ENCODE measurements at regions not wholly inside any gene's neighbourhood (a gene's known extent, or its start where the extent isn't known, plus 50 kb on each side); places are given as distances from the start of the nearest gene placed in this dataset.
A peak's percentile ranks its signal among the peaks of the same experiment; 100 is the strongest.
"Not testable (repeated sequence)": the region's sequence is repeated elsewhere in the genome, so short reads cannot be mapped to it uniquely, and the experiment has no call there.

GRCh38 chr5:1748271-1748670 lies 51.4 kb downstream of the MRPL36 start:
- no peak for DNase-seq (ENCODE audit: low spot score)

DNA sequence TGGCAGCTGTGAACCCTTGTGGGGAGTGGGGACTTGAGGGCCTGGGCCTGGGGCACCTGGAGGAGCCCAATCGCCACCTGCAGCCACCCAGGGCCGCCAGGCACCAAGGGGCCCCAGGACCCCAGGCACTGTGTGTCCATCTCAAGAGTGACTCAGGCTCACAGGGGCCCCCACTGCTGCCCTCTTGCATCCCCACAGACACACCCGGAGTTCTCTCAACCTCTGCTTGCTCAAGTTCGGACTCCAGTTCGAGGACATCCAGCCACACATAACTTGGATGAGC lies 51.9 kb downstream of the MRPL36 start:
- DNase-seq (ENCODE audit: low spot score), result no peak

DNA sequence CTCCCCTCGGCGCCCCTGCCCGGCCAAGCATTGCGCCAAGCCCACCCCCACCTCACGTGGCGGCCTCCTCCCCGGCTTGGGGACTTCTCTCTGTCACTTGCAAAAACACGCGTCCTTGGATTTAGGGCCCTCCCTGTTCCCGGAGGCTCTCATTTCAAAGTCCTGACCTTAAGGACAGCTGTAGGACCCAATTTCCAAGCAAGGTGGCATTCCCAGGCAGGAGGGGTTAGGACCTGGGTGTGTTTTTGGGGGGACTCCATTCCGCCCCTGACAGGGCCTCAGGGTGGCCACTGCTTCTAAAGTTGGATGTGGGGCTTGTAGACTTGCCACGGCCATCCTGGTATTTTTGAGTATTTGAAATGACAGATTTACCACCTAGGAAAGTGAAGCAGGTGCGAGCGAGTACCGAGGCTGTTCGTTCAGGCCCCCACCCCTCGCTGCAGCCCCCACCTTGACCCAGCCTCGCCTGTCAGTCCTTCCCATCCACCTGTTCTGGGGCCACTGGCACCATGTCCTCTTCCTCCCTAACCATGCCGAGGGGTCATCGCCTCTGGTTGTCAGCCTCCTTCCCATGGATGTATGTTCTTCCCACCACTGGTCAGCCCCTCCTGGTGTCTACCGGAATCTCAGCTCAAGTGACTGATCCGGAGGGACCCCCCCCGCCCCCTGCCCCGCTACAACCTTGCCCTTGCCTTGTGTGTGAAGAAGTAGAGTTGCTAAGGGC lies 52.4 kb downstream of the MRPL36 start:
- no peak for DNase-seq (ENCODE audit: low spot score)

DNA sequence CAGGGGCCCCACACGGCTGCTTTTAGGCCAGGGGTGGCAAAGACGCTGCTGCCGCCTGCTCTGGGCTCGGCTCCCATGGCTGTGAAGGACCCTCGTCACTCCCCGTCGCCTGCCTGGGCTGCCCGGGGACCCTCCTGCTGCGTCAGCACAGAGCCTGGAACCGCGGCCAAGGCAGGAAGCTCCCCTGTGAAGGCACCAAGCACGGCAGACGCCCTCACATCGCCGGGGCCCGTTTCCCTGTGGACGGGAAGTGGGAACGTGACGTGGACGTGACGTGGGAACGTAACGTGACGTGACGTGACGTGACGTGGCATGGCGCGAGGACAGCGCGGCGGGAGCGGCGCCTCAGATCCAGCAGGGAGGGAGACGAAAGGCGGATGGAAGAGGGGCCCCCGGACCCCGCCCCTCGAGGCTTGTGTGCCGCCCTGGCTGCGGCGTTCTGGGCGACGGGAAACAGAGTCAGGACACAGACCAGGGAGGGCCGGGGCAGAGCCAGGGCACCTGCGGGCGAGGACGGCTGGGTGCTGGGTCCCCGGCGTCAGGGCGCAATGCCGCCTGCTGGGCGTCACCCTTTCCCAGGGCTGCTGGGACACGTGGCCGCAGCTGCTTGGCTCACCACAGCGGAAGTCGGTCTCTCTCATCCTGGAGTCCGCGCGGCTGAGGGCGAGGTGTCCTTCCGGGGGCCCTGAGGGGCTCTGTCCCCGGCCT lies 53.1 kb downstream of the MRPL36 start:
- DNase-seq (ENCODE audit: low spot score), result no peak

DNA sequence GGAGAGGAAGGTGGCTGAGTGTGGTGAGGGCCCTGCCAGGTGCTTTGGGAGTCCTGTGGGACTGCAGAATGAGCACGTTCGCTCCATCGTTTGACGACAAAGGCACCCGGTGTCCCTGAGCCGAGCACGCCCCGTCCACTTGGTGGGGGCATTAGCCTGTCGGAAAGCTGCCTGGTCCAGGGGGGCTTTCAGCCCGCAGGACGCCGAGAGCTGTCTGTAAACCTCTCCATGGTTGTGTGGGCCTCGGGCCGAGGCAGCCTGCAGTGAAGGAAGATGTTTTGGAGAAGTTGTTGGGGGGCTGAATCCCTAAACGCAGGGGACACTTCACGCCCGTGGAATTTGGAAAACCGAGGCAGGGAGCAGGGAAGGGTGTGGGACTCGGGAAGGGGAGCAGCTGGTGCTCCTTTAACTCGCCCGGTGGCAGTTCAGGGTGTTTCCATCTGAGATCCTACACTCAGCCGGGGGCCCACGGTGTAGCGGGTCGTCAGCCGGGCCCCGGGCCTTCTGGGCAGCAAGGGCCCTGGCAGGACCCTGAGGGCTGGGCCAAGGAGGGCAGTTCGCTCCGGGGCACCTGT lies 53.8 kb downstream of the MRPL36 start:
- DNase-seq (ENCODE audit: low spot score), result no peak

- DNase-seq (ENCODE audit: low spot score), result no peak
These were observed 54.4 kb downstream of the MRPL36 start for GRCh38 chr5:1745123-1745795.

DNA sequence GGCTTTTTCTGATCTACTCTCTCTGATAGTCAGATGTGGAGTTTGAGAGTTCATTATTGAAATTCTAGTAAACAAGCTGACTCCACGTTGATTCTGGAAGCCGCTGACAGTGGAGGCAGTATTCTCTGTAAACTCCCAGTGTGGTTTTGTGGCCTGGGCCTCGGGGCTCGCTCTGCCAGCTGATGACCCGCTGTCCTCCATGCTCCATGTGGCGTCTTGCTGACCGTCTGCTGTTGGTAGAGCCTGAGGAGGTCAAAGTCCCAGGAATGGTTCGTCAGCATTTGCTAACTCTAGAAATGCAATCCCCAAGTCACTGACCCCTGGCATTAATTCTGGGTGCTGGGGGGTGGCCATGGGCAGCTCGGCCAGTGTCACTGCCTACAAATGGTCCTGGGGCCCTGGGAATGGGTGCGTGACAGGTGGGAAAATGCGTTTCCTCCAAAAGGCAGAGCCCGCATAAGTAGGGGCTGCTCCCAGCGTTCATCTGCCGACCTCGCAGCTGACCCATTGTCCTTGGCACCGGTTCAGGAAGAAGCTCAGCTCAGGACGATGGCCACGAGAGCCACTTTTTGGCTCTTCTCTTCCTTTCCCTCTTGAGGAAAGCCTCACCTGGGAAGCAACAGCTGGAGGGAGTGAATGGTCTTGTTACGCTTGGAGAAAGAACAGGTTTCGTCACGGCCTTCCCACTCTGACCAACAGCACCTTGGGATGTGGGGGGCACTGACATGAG lies 55.1 kb downstream of the MRPL36 start:
- DNase-seq (ENCODE audit: low spot score), result no peak

GRCh38 chr5:1743769-1744085 lies 55.9 kb downstream of the MRPL36 start:
- peak; percentile 8 for DNase-seq (ENCODE audit: low spot score)

DNA sequence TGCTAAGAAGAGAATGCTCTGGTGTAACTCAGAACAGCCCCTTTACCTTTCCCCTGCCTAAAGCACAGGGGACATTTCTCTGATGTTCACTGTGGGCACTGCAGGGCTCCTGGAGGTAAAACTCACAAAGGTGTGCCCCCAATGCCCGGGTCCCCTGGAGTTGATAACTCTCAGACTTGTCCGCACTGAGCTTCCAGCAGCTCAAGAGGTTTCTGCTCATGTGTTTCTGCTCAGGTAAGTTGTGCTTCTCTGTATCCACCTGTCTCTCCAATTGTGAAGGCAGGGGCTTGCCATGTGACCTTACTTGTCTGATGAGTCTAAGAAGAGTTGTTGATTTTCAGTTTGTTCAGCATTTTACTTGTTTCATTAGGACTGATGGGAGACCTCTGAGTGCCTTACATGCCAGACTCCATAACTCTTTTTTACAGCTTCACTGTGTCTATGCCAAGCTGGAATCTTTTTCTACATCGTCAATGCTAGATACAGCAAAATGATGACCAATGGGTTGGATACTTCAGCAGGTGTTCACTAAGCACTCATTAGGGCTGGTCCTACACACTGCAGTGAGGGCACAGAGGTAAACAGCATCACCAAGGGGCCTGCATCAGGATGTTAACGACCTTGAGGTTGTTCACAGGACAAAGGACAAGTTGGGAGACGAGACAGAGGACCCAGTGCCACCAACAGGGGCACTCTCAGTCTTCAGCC lies 56.4 kb downstream of the MRPL36 start:
- no peak for DNase-seq (ENCODE audit: low spot score)

DNA sequence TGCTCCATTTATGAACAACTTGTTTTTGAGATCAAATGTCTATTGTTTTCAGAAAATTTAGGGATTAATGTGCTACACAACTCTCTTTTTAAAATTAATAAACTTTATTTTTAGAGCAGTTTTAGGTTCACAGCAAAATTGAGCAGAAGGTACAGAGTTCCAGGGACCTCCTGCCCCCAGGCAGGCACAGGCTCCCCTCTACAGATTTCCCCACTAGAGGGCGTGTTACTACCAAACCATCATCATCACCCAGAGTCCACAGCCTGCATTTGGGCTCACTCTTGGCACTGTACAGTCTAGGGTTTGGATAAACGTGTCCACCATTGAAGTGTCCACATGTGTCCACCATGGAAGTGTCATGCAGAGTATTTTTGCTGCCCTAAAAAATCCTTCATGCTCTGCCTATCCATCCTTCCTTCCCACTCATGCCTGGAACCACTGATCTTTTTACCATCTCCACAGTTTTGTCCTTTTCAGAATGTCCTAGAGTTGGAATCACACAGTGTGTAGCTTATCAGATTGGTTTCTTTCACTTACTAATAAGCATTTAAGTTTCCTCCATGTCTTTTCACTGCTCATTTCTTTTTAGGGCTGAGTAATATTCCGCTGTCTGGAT lies 61.7 kb downstream of the MRPL36 start:
- DNase-seq (ENCODE audit: low spot score), result peak; percentile 52

GRCh38 chr5:1736889-1737711 lies 62.5 kb downstream of the MRPL36 start:
- DNase-seq (ENCODE audit: low spot score), result peak; percentile 29

DNA sequence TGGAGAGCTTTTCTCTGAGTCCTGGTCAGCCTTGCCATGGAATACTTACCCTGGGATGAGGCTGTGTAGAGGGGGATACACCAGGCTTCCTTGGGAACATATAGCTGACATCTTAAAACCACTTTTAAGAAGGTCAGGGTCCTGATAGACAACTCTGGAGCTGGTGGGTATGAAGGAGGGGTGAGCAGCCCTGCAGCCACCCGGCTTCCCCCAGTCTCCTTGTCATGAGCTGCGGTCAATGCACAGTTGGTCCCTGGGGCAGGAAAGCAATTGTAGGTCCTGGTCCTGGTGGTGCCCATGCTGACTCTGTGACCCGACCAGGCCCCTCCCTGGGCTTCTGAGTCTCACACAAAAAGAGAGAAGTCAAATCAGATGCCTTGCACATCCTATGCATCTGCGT lies 63.6 kb downstream of the MRPL36 start:
- no peak for DNase-seq (ENCODE audit: low spot score)

DNA sequence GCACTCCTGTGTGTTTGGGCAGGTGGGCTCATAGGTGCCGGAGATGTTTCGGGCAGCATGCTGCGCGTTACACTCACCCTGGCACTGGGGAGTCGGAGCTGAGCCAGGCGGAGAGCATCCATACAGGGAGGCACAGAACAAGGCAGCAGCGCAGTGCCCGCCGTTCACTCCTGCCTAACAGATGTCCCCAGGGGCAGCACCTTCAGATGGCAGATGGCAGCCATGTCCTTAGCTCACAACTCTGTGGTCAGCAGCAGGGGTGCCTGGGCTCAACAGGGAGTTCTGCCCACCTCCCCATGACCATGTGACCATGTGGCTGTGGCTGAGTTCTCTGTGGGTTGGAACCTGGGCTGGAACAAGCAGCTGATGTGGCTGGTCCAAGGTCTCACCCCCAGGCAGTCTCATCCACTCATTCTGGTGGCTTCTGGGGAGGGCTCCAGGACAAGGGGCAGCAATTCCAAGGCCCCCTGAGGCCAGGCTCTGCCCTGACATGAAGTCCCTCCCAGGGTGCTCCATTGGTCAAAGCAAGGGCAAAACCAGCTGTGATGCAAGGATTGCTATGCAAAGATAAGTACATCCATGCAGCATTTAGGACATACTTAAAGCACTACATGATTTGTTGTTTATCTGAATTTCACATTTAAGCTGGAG lies 64.2 kb downstream of the MRPL36 start:
- DNase-seq (ENCODE audit: low spot score), result peak; percentile 9

GRCh38 chr5:1734908-1735289 lies 64.7 kb downstream of the MRPL36 start:
- peak; percentile 12 for DNase-seq (ENCODE audit: low spot score)

GRCh38 chr5:1734271-1734907 lies 65.2 kb downstream of the MRPL36 start:
- peak; percentile 15 for DNase-seq (ENCODE audit: low spot score)

DNA sequence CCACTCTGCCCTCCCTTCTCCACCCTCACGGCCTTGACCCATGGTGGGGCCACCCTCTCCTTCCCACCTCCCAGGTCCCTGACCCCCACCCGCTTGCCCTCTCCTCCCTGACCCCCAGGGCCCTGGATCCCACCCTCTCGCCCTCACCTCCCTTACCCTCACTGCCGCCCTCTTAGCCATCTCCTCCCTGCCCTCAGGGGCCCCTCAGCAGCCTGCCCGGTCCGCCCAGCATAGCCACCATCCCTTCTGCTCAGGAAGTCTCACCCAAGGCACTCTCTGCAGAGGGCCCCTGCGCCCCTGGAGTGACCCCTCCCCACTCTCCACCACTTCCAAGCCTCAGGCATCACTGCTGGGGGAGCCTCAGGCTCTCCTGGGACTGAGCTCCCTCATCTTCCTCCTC lies 66.3 kb downstream of the MRPL36 start:
- DNase-seq (ENCODE audit: low spot score), result peak; percentile 2

DNA sequence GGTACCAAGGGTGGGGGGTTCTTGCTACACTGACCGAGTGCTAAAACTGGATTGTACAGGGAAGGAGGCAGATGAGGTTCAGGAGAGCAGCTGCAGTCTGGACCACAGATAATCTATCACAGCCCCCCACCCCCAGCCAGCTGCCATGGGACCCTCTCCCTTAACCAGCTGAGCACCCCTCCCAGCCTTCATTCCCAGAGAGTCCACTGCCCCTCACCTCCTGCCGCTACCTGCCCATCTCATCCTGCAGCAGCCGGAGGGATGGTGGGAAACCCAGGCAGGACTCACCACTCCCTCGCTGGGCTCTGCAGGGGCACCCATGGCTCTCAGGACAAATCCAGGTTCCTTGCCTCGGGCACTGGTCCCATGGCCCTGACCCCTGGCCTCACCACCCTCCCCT lies 66.7 kb downstream of the MRPL36 start:
- peak; percentile 14 for DNase-seq (ENCODE audit: low spot score)

DNA sequence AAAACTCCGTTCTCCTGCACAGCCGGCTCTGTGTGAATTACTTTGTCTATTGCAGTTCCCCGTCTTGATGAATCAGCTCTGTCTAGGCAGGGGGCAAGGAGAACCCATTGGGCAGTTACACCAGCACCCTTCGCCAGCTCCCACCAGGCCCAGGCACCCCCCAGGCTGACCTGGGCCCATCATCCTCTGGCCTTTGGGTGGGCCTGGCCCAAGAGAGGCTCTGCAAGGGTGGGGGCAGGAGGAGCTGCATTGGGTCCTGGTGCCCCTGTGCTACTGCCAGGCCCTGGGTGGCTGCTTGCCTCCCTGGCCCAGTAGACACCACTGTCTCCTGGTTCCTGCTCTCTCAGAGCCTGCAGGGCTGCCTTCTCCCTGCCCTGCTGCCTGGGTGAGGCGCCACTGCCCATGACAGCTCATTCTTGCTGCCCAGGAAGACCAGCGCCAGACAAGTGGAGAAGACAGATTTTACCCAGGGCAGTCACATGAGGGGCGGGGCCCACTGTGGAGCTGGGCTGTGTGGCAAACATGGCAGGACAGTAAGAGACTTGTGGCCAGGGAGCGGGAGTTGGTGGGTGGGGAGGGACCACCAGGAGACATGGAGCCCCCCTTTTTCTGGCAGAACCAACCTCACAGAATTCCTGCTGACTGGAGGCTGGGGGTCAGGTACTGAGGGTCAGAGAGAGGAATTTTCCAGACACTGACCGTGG lies 67.2 kb downstream of the MRPL36 start:
- peak; percentile 15 for DNase-seq (ENCODE audit: low spot score)

DNA sequence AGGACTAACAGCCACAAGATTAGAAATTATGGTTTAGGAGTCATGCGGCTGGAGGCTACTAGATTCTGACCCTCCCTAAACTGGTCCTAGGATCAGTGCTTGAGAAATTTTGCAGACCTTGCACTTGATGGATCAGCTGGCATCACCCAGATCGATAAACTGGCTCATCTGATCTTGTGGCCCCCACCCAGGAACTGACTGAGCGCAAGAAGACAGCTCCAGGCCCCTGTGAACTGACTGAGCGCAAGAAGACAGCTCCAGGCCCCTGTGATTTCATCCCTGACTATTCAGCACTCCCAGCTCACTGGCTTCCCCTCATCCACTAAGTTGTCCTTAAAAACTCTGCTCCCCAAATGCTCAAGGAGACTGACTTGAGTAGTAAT lies 67.8 kb downstream of the MRPL36 start:
- DNase-seq (ENCODE audit: low spot score), result not testable (repeated sequence)
